ENCODE measurements at regions not wholly inside any gene's neighbourhood (a gene's known extent, or its start where the extent isn't known, plus 50 kb on each side); places are given as distances from the start of the nearest gene placed in this dataset.

DNA sequence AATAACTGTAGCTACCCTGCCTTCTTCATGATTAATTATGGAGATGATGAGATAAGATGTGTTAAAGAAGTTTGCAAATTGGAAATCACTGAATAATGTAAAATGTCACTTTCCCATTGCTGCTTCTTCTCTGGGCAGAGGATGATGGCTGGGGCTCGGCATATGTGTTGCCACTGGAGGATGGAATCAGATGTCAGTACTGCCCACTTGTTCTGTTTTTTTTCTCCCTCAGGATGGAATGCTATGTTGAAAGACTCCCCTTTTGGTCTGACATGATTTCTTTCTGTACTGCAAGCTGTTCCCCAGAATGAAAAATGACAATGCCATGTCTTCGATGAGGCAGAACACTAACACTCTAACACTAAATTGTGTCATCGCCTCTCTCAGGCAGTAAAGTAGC is 373.9 kb upstream of the SPAG17 start:
- WGBS (ENCODE audit: low lambda C conversion rate) = 0% methylated on average over 3 of the region's 3 CpGs
- Histone ChIP-seq H3K4me1 (ENCODE audit: control insufficient read depth in 1 of 2, insufficient read depth in 2 of 2, low read depth in 1 of 2, low read length in 1 of 2) (no peaks in the 10 kb centered on the region), H3K4me3 (ENCODE audit: low read depth in 2 of 2, low read length in 1 of 2) (no peak overlapping the region), H3K9me2 (no peaks in the 10 kb centered on the region), H3K4me2 (no peak overlapping the region), H3K36me3 (replicated peaks in 1 of 2; ENCODE audit: control insufficient read depth in 1 of 2, insufficient read depth in 2 of 2, low read length in 1 of 2) (no peaks in the 10 kb centered on the region), H3K79me2 (ENCODE audit: insufficient read depth) (no peaks in the 10 kb centered on the region), H3F3A (replicated peaks; ENCODE audit: insufficient read depth) (no peaks in the 10 kb centered on the region), H2AFZ (ENCODE audit: low read depth) (no peak overlapping the region), H3K27ac (ENCODE audit: low read depth in 2 of 2, low read length in 1 of 2) (no peak overlapping the region), H4K20me1 (ENCODE audit: insufficient read depth) (no peaks in the 10 kb centered on the region), H3K27me3 (ENCODE audit: insufficient read depth) (no peaks in the 10 kb centered on the region), H3K9me3 (no peaks in the 10 kb centered on the region), H3K9ac (no peak overlapping the region)
- POLR2A ChIA-PET = no interaction called here
- CTCF ChIA-PET = no interaction called here
- TF ChIP-seq FOXM1 (IDR thresholded peaks at IDR 0.05; ENCODE audit: low read depth) (no peak), FOSL2 (IDR thresholded peaks at IDR 0.05; ENCODE audit: borderline replicate concordance, low read depth) (no peak), YY1 (IDR thresholded peaks at IDR 0.05; ENCODE audit: low read depth) (no peak), TEAD4 (IDR thresholded peaks at IDR 0.05; ENCODE audit: borderline replicate concordance, insufficient read depth) (no peak), RFX5 (IDR thresholded peaks at IDR 0.05; ENCODE audit: low read length) (no peak), SIN3A (IDR thresholded peaks at IDR 0.05; ENCODE audit: borderline replicate concordance, low read depth, low read length) (no peak), JUND (IDR thresholded peaks at IDR 0.05) (no peak), MEF2A (IDR thresholded peaks at IDR 0.05; ENCODE audit: borderline replicate concordance, low read depth) (no peak), GATA2 (CRISPR knock-in tag; IDR thresholded peaks at IDR 0.05) (no peak), FOXJ3 (CRISPR knock-in tag; IDR thresholded peaks at IDR 0.05) (no peak), RCOR1 (IDR thresholded peaks at IDR 0.05; ENCODE audit: low read length) (no peak)
- TF ChIP-seq, protein P1, sequence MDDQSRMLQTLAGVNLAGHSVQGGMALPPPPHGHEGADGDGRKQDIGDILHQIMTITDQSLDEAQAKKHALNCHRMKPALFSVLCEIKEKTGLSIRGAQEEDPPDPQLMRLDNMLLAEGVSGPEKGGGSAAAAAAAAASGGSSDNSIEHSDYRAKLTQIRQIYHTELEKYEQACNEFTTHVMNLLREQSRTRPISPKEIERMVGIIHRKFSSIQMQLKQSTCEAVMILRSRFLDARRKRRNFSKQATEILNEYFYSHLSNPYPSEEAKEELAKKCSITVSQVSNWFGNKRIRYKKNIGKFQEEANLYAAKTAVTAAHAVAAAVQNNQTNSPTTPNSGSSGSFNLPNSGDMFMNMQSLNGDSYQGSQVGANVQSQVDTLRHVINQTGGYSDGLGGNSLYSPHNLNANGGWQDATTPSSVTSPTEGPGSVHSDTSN (IDR thresholded peaks at IDR 0.05) = no peak
- TF ChIP-seq, protein P2, sequence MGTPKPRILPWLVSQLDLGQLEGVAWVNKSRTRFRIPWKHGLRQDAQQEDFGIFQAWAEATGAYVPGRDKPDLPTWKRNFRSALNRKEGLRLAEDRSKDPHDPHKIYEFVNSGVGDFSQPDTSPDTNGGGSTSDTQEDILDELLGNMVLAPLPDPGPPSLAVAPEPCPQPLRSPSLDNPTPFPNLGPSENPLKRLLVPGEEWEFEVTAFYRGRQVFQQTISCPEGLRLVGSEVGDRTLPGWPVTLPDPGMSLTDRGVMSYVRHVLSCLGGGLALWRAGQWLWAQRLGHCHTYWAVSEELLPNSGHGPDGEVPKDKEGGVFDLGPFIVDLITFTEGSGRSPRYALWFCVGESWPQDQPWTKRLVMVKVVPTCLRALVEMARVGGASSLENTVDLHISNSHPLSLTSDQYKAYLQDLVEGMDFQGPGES (IDR thresholded peaks at IDR 0.05; ENCODE audit: low read depth, low read length) = no peak
- TF ChIP-seq, protein P3, sequence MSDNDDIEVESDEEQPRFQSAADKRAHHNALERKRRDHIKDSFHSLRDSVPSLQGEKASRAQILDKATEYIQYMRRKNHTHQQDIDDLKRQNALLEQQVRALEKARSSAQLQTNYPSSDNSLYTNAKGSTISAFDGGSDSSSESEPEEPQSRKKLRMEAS (IDR thresholded peaks at IDR 0.05; ENCODE audit: low read depth) = no peak
- DNase-seq = no peak

DNA sequence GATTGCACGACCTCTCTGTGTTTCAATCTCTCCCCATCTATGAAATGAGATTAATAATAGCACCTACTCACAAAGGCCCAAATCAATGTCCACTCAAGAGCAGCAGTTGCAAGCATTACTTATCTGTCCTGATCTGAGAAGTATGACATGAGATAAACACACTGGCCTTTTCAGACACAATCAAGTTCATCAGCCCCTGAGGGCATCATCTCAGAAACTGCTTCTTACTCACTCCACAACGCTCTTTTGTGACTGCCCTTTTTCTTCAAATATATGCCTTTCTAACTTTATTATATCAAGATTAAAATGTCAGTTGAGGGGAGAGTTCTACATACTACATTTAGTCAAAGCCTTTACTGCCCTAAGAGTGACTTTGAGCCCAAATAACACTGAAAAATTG is 371.9 kb upstream of the SPAG17 start:
- H3K4me2 ChIP-seq = no peak overlapping the region
- CTCF ChIA-PET = no interaction called here
- no peak overlapping the region for H3K9ac ChIP-seq
- no peaks in the 10 kb centered on the region for H3K36me3 ChIP-seq (replicated peaks in 1 of 2; ENCODE audit: control insufficient read depth in 1 of 2, insufficient read depth in 2 of 2, low read length in 1 of 2)
- H3K4me3 ChIP-seq (ENCODE audit: low read depth in 2 of 2, low read length in 1 of 2) = no peak overlapping the region
- H2AFZ ChIP-seq (ENCODE audit: low read depth) = no peak overlapping the region
- no peaks in the 10 kb centered on the region for H4K20me1 ChIP-seq (ENCODE audit: insufficient read depth)
- WGBS (ENCODE audit: low lambda C conversion rate) = 0% methylated on average over 2 of the region's 2 CpGs
- POLR2A ChIA-PET = no interaction called here
- no peak for TF ChIP-seq NRF1 (IDR thresholded peaks at IDR 0.05; ENCODE audit: low read depth, low read length)
- no peak for TF ChIP-seq YY1 (IDR thresholded peaks at IDR 0.05; ENCODE audit: low read depth)
- no peaks in the 10 kb centered on the region for H3K9me3 ChIP-seq
- no peaks in the 10 kb centered on the region for H3K79me2 ChIP-seq (ENCODE audit: insufficient read depth)
- H3K27ac ChIP-seq (ENCODE audit: low read depth in 2 of 2, low read length in 1 of 2) = no peak overlapping the region
- no peaks in the 10 kb centered on the region for H3K27me3 ChIP-seq (ENCODE audit: insufficient read depth)
- no peaks in the 10 kb centered on the region for H3K4me1 ChIP-seq (ENCODE audit: control insufficient read depth in 1 of 2, insufficient read depth in 2 of 2, low read depth in 1 of 2, low read length in 1 of 2)
- no peak for DNase-seq
- no peaks in the 10 kb centered on the region for H3K9me2 ChIP-seq
- H3F3A ChIP-seq (replicated peaks; ENCODE audit: insufficient read depth) = no peaks in the 10 kb centered on the region

All from SK-N-SH (cell line).